Stimulated activated CD4-positive, alpha-beta T cell treated with anti-CD3 and anti-CD28 coated beads, Interleukin-2, amount 100 ng/mL, for 48 hours (primary cell): ENCODE measurements at regions not wholly inside any gene's neighbourhood (a gene's known extent, or its start where the extent isn't known, plus 50 kb on each side); places are given as distances from the start of the nearest gene placed in this dataset.

Experiments used
- DNase-seq, 2 donors: peaks; one replicate each; pipeline ENCODE4 v3.0.0-alpha.2; 2020

GRCh38 chr2:67625178-67625577 is 228.0 kb downstream of the ETAA1 start:
- DNase-seq = no peak

DNA sequence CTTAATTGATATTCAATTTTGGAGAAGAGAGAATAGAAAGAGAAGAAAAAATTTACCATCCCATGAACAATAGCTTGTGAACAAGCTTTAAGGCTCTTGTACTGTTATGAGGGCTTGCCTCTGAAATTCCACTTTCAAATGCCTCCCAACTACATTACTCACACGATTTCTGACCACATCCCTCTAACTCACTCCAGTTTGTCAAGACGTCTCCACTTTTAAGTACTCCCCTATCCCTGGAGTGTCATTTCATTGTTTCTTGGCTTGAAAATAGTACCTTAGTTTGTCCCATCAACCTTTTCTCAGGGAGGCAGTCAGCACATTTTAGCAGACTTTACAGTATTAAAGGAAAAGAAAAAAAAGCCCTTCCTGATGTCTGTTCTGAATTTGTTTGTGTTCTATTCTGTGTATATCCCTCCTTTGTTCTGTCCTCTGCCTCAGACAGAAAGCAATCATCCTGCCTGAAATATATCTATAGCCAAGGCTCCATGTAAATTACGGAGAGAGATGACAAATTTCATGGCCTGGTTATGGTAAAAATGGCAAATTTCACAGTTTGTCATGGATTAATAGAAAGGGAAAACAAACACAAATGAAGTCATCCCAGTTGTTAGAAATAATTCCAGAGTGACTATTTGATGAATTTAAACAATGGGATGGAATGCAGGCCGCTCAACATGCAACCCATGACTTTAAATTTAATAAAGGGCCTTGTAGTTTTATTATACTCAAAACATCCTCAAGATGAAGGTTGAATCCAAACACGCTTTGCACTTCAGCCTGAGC is 228.8 kb downstream of the ETAA1 start:
- DNase-seq = no peak

DNA sequence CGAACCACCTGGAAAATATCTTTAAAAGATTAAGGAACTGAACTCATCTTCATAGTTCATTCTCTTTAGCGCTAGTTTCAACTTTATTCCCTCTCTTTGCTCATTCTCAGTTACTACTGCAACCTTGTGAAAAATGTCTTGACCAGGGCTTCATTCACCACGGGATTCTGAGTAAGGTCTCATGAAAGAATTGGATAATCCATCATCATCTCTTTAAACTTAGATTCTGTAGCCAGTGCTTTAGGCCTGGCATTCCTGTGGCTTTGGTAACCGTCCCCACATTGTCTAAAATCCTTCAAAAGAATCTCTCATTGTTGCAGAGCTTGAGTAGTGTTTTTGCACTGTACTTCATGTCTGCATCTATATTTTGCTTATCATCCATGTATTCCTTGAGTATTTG is 229.5 kb downstream of the ETAA1 start:
- DNase-seq = no peak

DNA sequence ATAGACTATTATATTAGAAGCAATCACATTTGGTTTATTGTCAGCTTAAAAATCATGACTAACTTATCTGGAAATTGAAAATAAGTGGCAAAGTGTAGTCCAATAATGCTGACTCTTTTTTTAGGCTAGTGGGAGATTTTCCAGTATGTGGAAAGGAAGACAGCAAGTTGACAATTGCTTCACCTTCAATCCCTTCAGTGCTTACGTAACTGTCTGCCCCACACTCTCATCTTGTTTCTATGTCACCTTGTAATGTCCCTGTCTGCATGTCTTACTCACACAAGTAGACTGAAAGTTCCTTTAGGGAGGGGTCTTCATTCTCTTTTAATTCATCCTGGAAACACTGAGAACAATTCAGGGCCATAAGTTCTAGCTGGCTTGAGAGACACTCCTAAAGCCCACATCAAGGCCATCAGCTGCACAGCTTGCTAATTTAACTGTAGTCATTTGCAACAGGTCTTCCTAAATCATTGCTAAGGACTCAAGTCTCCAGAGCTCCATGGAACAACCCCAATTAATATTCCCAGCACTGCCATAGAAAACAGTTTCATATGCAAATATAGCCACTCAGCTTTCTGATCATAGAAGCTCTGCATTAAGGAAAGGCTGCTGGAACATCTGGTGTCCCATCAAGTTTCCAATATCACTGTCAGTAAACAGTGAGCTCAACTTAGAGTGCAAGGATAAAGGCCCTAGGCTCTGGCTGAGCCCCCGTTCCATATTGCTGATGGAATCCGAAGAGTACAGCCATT is 230.5 kb downstream of the ETAA1 start:
- DNase-seq = no peak

GRCh38 chr2:67628892-67629291 is 231.8 kb downstream of the ETAA1 start:
- no peak for DNase-seq

- no peak for DNase-seq
Measured at GRCh38 chr2:67631483-67631882, 234.3 kb downstream of the ETAA1 start.

DNA sequence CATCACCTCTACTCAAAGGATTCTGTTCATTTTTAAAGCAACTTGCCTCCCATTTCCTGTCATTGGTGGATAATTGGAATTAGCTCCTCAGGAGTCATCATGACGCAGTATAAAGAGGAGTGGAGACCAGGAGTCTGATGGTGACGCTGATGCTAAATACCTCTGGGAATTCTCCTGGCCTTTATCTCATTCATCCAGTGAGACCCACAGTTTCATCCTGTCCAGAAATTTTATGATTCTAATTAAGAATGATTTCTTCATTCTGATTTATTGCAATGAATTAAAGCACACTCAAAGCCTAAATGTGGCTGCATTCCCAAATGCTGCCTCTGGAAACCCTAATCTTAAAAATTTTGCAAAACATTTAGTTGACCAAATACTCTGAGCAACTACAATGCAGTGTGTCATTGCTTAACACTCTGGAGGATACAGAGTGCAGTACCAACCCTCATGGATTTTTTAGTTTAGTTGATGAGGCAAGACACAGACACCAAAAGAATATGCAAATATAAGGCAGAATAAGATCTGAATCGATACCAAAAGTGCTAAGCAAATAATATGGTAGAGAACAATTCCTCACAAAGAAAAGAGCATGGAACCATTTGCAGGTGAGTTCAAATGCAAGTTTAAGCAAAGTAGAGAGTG is 236.2 kb downstream of the ETAA1 start:
- DNase-seq = no peak

DNA sequence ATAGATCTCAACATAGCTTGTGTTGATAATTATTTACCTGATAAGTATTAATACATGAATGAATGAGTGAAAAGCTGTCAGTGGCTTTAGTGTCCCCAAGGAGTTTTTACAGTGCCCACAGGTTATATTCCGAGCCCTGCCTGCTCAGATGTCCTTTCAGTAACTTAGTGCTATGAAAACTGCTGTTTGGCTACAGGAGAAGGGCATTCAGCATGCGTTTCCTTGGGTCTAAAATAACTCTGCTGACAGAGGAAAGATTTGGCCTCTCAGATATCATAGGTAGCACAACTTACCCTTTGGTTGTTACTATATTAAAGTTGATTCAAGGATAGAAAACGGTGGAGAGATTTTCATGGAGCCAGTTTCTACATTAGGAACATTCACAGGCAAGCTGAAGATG is 241.0 kb downstream of the ETAA1 start:
- no peak for DNase-seq

DNA sequence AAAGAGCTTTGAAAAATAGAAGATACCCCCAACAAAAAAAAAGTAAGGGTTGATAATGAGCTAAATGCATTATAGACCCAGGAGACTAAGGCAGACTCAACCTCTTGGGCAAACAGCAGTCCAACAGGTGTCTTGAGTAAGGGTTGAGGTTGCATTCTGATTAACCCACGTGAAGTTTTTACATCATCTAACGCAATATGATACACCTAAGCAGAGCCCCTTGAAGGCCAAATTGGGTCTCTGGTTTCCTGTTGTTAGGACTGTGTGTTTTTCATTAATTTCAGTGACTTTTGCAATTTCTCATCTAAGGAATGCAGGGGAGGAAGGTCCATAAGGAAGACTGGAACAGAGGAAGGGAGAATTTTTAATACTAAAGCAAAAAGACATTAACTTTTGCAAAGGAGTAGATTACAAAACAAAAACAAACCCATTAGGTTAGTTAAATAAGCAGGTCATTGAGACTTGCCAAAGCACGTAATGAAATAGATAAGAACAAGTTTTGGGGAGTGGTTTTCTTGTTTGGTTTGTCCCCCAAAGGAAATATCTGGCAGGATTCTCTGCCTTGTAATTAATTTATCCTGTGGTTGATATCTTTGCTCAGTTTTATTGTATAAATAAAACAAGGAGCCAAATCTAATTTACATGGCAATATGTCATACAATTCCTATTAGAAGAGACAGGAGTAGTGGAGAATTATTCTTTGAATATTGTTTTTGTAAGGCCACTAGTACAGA is 244.3 kb downstream of the ETAA1 start:
- no peak for DNase-seq

DNA sequence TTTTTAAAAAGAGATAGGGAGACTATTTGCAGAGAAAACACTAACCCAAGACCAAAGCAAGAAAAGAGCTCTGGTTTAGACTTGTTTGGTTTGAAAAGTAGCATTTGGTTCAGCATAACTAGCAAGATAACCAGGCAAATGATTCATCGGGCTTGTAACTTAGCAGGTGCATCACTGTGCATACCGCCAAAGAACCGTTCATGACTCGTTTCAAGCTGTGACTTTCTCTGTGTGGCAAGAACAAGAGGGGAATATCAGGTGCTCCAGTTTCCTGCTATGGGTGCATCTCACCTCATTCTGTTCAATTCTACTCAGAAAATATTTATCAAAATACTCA is 244.9 kb downstream of the ETAA1 start:
- DNase-seq = no peak

DNA sequence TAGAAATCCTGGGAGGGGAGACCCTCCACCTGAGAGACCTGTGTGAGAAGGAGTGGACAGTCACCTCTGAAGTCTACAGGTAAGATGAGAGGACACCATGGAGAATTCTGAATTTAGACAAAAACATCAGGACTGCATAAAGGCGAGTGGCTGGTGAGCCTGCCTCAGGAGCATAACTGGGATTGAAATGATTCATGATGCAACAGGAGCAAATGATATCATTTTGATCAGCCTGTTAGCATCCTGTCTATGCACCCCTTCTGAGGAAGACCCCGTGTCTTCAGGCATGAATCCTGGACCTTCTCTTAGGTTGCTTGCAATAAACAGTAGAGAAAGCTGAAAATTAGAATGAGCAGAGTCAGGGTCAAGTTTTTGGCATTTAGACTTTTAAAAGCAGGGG is 245.8 kb downstream of the ETAA1 start:
- DNase-seq = no peak

- no peak for DNase-seq
Measured at GRCh38 chr2:67645280-67646138, 248.4 kb downstream of the ETAA1 start.

DNA sequence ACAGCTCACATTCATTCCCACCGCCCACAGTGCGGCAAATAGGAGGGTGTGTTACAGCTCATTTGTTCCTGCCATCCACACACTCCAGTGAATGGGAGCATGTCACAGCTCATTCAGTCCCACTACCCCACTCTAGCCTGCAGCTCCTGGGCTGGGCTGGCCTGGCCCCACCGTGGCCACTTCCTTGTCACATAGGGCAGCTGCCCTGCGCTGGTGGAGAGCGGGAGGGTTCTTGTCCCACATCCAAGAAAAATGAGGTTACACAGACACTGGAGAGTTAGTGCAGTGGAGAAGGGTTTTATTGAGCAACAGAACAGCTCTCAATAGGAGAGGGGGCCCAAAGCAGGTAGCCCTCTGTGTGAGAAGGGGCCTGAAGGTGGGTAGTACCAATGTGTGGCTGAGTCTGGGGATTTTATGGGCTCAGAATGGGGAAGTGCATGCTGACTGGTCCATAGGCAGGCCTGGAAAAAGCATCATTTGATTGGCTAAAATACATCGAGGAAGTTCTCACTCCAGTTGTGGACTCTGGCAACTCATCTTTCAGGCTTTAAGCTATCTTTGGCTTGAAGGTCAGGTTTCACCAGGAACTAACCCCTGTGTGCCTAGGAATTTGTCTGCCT is 249.7 kb downstream of the ETAA1 start:
- no peak for DNase-seq

GRCh38 chr2:67649331-67650261 is 252.5 kb downstream of the ETAA1 start:
- no peak for DNase-seq

DNA sequence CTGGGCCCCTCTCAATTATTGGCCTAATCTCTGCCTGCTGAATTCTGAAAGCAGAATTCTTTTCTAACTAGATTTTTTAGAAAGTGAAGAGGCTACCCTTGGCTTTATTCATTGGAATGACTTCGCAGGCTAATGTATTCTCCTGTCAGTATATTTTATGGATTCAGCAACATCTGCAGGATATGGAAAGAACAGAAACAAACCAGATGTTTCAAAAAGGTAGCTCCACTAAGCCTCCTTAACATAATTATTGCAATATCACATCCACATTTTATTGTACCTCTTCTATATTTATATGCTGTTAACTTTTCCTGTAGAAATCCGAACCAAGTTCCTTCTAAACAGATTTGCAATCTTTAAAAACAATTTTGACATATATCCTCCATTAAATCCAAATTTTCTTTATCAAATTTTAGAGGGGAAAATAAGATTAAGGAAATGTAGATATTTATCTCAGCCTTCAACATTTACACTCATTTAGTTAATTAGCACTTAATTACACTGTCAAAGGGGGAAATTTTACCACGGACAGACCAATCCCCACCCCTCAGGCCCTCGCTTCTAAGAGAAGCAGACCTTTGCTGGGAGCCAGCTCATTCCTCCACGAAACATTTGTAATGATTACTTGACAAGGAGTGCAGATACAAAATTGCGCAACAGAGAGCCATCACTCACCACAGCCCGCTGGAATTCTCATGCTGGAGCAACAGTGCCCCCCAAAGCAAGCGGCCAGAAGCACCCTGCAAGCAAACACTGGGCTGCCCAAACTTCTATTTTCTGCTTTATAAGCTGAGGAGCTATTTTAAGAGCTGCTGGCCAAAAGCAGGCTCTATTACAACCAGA is 253.4 kb downstream of the ETAA1 start:
- DNase-seq = no peak

DNA sequence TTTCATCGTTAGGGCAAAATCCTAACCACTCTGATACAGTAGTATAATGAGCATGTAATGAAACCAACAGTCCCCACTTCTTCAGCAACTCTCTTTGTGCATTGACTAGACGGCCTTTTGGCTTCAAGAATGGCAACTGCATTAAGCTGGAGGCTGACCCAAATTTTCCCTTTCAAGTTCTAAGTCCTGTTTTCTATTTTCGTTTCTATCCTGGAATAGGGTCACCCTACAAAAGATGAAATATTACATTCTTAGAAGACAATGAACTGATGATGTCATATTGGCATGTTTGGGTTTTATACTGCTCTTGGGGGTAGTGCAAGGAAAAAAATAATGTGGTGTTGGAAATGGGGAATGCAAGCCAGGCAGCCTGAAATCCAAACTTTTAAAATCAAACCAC is 254.4 kb downstream of the ETAA1 start:
- DNase-seq = no peak

DNA sequence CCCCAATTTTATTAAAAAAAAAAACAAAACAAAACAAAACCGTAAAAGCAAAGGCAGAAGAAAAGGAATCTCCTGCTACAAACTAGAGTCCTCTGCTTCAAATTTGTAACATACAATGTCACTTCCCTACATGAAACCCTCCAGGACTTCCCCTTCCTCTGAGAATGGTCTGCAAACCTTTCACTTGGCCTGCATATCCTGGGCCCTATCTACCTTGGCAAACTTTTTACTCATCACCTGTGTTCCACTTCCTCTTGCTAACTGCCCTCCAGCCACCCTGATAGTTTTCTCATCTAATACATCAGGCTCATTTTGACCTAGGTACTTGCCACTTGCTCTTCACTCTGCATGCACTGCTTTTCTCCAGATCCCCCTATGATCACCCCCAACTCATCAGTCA is 255.5 kb downstream of the ETAA1 start:
- no peak for DNase-seq

- DNase-seq = no peak
Measured at GRCh38 chr2:67656875-67657274, 259.7 kb downstream of the ETAA1 start.

DNA sequence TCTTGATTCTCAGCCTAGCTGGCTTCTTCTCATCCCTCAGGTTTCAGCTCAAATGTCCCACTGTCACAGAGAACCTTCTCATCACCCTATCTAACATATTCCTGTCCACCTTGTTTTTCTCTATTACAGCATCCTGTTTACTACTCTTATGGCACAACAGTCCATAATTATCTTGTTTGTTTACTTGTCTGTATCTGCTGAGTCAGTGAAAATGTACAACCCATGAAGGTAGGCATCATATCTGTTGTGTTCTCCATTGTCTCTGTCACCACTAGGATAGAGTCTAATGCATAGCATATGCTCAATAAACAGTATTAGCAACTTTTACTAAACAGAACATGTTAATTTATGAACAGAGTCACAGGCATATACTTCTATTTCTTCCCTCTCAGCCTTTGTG is 261.7 kb downstream of the ETAA1 start:
- DNase-seq = no peak
